Endothelial cell of umbilical vein (primary cell): ENCODE measurements at regions not wholly inside any gene's neighbourhood (a gene's known extent, or its start where the extent isn't known, plus 50 kb on each side); places are given as distances from the start of the nearest gene placed in this dataset.

Experiments used
- BruUV-seq: library from RNA; stranded (reverse); fragments of 400-500 nt; replicated peaks from 2 replicates; lab custom pipeline; 2021; lab: Mats Ljungman, UMichigan
- CTCF ChIA-PET: fragments of 300-600, 350-600 bp; sonication (Branson Sonifier 250); formaldehyde crosslinking; loops from one replicate; lab custom pipeline; 2021; ENCODE audit warnings: antibody characterized with exemption, inconsistent platforms; lab: Charles Lee
- POLR2A ChIA-PET: fragments of 300-600, 350-600 bp; sonication (Branson Sonifier 250); formaldehyde crosslinking; loops from one replicate; lab custom pipeline; 2021; ENCODE audit warnings: antibody characterized with exemption, inconsistent platforms; lab: Charles Lee
- DNase-seq: peaks from one replicate; pipeline ENCODE4 v3.0.0-alpha.2; 2011; ENCODE audit warnings: low read depth, low spot score
- FAIRE-seq: peaks from 2 replicates; lab custom pipeline; 2011; peaks lifted over from hg19 to GRCh38; lab: Jason Lieb, UNC
- H2AFZ ChIP-seq: 2 replicates; pipeline ENCODE4 v1.6.0; 2012; ENCODE audit warnings: low read depth, low read length, control low read depth, inconsistent platforms
- H3K27ac ChIP-seq: 2 replicates; pipeline ENCODE4 v1.5.1; 2011; ENCODE audit warnings: low read depth, mild to moderate bottlenecking, control low read depth, low read length, moderate library complexity; ENCODE audit not compliant: insufficient read depth
- H3K27me3 ChIP-seq, 2 experiments: 2 replicates each; pipeline versions ENCODE4 v1.6.0 to v1.6.1; 2011; ENCODE audit warnings: low read length in 2 of 2, mixed read lengths in 1 of 2; ENCODE audit not compliant: control insufficient read depth in 2 of 2, insufficient read depth in 2 of 2
- H3K36me3 ChIP-seq, 2 experiments: 2 replicates in 1 of 2; 3 replicates in 1 of 2; pipeline ENCODE4 v1.5.1; 2011; ENCODE audit warnings: low read length in 2 of 2, mild to moderate bottlenecking in 1 of 2, moderate library complexity in 1 of 2; ENCODE audit not compliant: control insufficient read depth in 2 of 2, insufficient read depth in 2 of 2; ENCODE audit errors: extremely low read depth in 1 of 2
- H3K4me1 ChIP-seq: 3 replicates; pipeline ENCODE4 v1.5.1; 2011; ENCODE audit warnings: mild to moderate bottlenecking, low read length; ENCODE audit not compliant: control insufficient read depth, insufficient read depth; ENCODE audit errors: extremely low read depth
- H3K4me2 ChIP-seq: 2 replicates; pipeline ENCODE4 v1.6.1; 2011; ENCODE audit warnings: low read length, control low read depth, mixed read lengths; ENCODE audit not compliant: insufficient read depth
- H3K4me3 ChIP-seq, 3 experiments: fragments of 200-600 bp in 1 of 3; sonication (generic), shearing (Covaris generic) in 1 of 3; replicated peaks in 1 of 3; 2 replicates each; pipeline ENCODE4 v1.5.1; 2011 to 2016; ENCODE audit warnings: control low read depth in 3 of 3, low read length in 3 of 3, mild to moderate bottlenecking in 2 of 3, inconsistent platforms in 1 of 3, low read depth in 1 of 3, moderate library complexity in 1 of 3; ENCODE audit not compliant: insufficient read depth in 1 of 3
- H3K79me2 ChIP-seq: 2 replicates; pipeline ENCODE4 v1.6.0; 2012; ENCODE audit warnings: low read length, inconsistent platforms; ENCODE audit not compliant: control insufficient read depth, insufficient read depth
- H3K9ac ChIP-seq: replicated peaks from 2 replicates; pipeline ENCODE3; 2011; ENCODE audit warnings: low read length, control low read depth; ENCODE audit not compliant: insufficient read depth; ENCODE audit errors: extremely low read depth
- H3K9me1 ChIP-seq: replicated peaks from 3 replicates; pipeline ENCODE4 v1.6.0; 2011; ENCODE audit warnings: mild to moderate bottlenecking, low read length; ENCODE audit not compliant: control insufficient read depth, insufficient read depth; ENCODE audit errors: extremely low read depth
- H3K9me3 ChIP-seq: replicated peaks from 2 replicates; pipeline ENCODE4 v1.5.1; 2012; ENCODE audit warnings: low read length, inconsistent platforms; ENCODE audit not compliant: control insufficient read depth, insufficient read depth
- H4K20me1 ChIP-seq: replicated peaks from 2 replicates; pipeline ENCODE3; 2011; ENCODE audit warnings: mild to moderate bottlenecking, low read length; ENCODE audit not compliant: control insufficient read depth, insufficient read depth; ENCODE audit errors: extremely low read depth
- FOS ChIP-seq: IDR thresholded peaks from 2 replicates; pipeline ENCODE4 v1.6.1; 2011; ENCODE audit warnings: mild to moderate bottlenecking, low read length, moderate library complexity, borderline replicate concordance; ENCODE audit not compliant: insufficient read depth
- GATA2 ChIP-seq: IDR thresholded peaks from 2 replicates; pipeline ENCODE4 v1.7.0; 2011; ENCODE audit warnings: low read depth, mild to moderate bottlenecking, moderate library complexity, mixed read lengths, low read length; ENCODE audit not compliant: insufficient read length, insufficient read depth
- JUN ChIP-seq: IDR thresholded peaks from 2 replicates; pipeline ENCODE4 v1.6.1; 2011; ENCODE audit warnings: borderline replicate concordance, low read depth; ENCODE audit not compliant: insufficient read length, insufficient read depth
- MYC ChIP-seq: IDR thresholded peaks from one replicate; pipeline ENCODE4 v1.6.1; 2011; ENCODE audit warnings: mild to moderate bottlenecking, low read depth, low read length
- POLR2A ChIP-seq: IDR thresholded peaks from 2 replicates; pipeline ENCODE4 v1.6.1; 2012; ENCODE audit warnings: low read depth, mild to moderate bottlenecking, control low read depth, low read length
- dilution Hi-C: fragments of 300-500 bp; cut with MboI; formaldehyde crosslinking; loops from one replicate; pipeline ENCODE4 v1.15.0; 2019; ENCODE audit warnings: low sequenced_read_pairs; ENCODE audit not compliant: extremely low pct_ligation_motif_present
- intact Hi-C: fragments of 100-400 bp; cut with micrococcal nuclease; formaldehyde crosslinking; loops from one replicate; pipeline ENCODE4 v1.10.0; 2022
- TF ChIP-seq, protein P1 (sequence below), 2 donors: IDR thresholded peaks; 1 replicate in 1 of 2; 2 replicates in 1 of 2; pipeline ENCODE4 v1.5.1; 2011; ENCODE audit warnings: low read length in 2 of 2, mild to moderate bottlenecking in 2 of 2, moderate library complexity in 2 of 2, control low read depth in 1 of 2, inconsistent platforms in 1 of 2, low read depth in 1 of 2; ENCODE audit not compliant: insufficient read depth in 1 of 2; ENCODE audit errors: extremely low read depth in 1 of 2
- TF ChIP-seq, protein P2 (sequence below): IDR thresholded peaks from 2 replicates; pipeline ENCODE4 v1.6.1; 2011; ENCODE audit not compliant: insufficient read depth, insufficient read length

DNA sequence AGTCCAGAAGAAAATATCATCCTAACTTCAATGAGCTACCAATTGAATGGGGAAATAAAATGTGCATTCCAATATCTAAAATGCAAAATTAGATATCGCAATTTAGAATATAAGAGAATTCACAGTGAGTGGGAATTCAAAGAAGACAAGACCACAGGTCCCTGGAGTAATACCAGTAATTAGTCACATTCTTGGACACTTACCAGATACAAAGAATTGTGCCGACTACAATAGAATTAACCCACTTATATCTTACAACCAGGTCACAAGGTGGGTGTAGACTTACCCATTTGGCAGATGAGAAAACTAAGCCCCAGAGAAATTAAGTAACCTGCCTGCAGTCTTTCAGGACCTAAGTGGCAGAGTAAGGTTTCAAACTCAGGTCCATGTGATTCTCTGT lies 84.3 kb upstream of the C1QTNF7 start:
- Histone ChIP-seq H3K9ac (no peak overlapping the region), H4K20me1 (no peaks in the 10 kb centered on the region), H2AFZ (no peak overlapping the region), H3K4me3 (no peak overlapping the region), H3K9me1 (no peaks in the 10 kb centered on the region), H3K27me3 (no peaks in the 10 kb centered on the region), H3K79me2 (no peaks in the 10 kb centered on the region), H3K36me3 (no peaks in the 10 kb centered on the region), H3K9me3 (no peaks in the 10 kb centered on the region), H3K4me1 (no peaks in the 10 kb centered on the region), H3K4me2 (no peak overlapping the region), H3K27ac (no peak overlapping the region)
- DNase-seq (no peak), FAIRE-seq (no peak)
- ChIA-PET POLR2A (no interaction called here), CTCF (no interaction called here)
- dilution Hi-C loops: no loop called here
- TF ChIP-seq, protein P1, sequence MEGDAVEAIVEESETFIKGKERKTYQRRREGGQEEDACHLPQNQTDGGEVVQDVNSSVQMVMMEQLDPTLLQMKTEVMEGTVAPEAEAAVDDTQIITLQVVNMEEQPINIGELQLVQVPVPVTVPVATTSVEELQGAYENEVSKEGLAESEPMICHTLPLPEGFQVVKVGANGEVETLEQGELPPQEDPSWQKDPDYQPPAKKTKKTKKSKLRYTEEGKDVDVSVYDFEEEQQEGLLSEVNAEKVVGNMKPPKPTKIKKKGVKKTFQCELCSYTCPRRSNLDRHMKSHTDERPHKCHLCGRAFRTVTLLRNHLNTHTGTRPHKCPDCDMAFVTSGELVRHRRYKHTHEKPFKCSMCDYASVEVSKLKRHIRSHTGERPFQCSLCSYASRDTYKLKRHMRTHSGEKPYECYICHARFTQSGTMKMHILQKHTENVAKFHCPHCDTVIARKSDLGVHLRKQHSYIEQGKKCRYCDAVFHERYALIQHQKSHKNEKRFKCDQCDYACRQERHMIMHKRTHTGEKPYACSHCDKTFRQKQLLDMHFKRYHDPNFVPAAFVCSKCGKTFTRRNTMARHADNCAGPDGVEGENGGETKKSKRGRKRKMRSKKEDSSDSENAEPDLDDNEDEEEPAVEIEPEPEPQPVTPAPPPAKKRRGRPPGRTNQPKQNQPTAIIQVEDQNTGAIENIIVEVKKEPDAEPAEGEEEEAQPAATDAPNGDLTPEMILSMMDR (IDR thresholded peaks at IDR 0.05; ENCODE audit: extremely low read depth in 1 of 2, insufficient read depth in 1 of 2, low read depth in 1 of 2, low read length in 2 of 2): no peak
- TF ChIP-seq GATA2 (no peak), MYC (no peak)
- intact Hi-C loops: no loop called here
- no TSS peak for BruUV-seq

DNA sequence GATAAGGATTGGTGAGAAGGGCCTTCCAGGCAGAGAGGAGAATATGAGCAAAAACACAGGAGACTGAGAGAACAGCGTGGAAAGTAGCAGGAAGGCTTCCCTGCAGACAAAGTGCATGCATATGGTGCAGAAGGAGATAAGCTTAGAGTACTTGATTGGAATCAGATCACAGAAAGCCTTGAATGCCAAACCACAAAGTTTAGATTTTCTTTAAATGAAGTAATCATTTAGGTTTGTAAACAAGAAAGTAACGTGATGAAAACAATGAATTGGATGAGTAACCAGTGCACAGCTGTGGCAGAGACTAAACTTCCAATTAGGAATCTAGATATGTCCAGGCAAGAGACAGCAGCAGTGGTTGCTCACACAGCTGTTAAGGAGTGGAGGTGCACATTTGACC lies 83.8 kb upstream of the C1QTNF7 start:
- no peak for FAIRE-seq
- no peak for DNase-seq

More for the DNA sequence above, 83.8 kb upstream of the C1QTNF7 start:
- no TSS peak for BruUV-seq
- Histone ChIP-seq H3K9ac (no peak overlapping the region), H3K36me3 (no peaks in the 10 kb centered on the region), H3K27ac (no peak overlapping the region), H3K27me3 (no peaks in the 10 kb centered on the region), H2AFZ (no peak overlapping the region), H3K4me1 (no peaks in the 10 kb centered on the region), H3K9me1 (no peaks in the 10 kb centered on the region), H3K79me2 (no peaks in the 10 kb centered on the region), H4K20me1 (no peaks in the 10 kb centered on the region), H3K9me3 (no peaks in the 10 kb centered on the region), H3K4me2 (no peak overlapping the region), H3K4me3 (no peak overlapping the region)
- intact Hi-C loops: no loop called here
- TF ChIP-seq JUN: no peak
- TF ChIP-seq, protein P2, sequence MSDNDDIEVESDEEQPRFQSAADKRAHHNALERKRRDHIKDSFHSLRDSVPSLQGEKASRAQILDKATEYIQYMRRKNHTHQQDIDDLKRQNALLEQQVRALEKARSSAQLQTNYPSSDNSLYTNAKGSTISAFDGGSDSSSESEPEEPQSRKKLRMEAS: no peak
- TF ChIP-seq FOS: no peak
- TF ChIP-seq MYC: no peak
- TF ChIP-seq, protein P1 (IDR thresholded peaks at IDR 0.05; ENCODE audit: extremely low read depth in 1 of 2, insufficient read depth in 1 of 2, low read depth in 1 of 2, low read length in 2 of 2): no peak
- TF ChIP-seq POLR2A: no peak
- no peak for TF ChIP-seq GATA2
- dilution Hi-C loops: no loop called here
- CTCF ChIA-PET: no interaction called here
- POLR2A ChIA-PET: no interaction called here
